CD8-positive, alpha-beta memory T cell (primary cell): ENCODE measurements at regions not wholly inside any gene's neighbourhood (a gene's known extent, or its start where the extent isn't known, plus 50 kb on each side); places are given as distances from the start of the nearest gene placed in this dataset.
"Not testable (repeated sequence)": the region's sequence is repeated elsewhere in the genome, so short reads cannot be mapped to it uniquely, and the experiment has no call there.

Experiments
- CTCF ChIA-PET: fragments of 350-600 bp; sonication (Branson Sonifier 250); formaldehyde crosslinking; loops from one replicate; lab custom pipeline; 2021; ENCODE audit warnings: antibody characterized with exemption; lab: Charles Lee
- POLR2A ChIA-PET: fragments of 350-600 bp; sonication (Branson Sonifier 250); formaldehyde crosslinking; loops from one replicate; lab custom pipeline; 2021; ENCODE audit warnings: antibody characterized with exemption; lab: Charles Lee
- DNase-seq, 5 donors: peaks; one replicate each; pipeline versions ENCODE4 v3.0.0 to v3.0.0-alpha.2; 2020 to 2022; ENCODE audit warnings: mixed read lengths in 1 of 5
- H3K27ac ChIP-seq: one replicate; pipeline ENCODE4 v1.7.0; 2013; ENCODE audit warnings: low read depth, mild to moderate bottlenecking, low read length, moderate library complexity
- H3K27me3 ChIP-seq: 2 replicates; pipeline ENCODE4 v1.7.0; 2013; ENCODE audit warnings: low read length, mild to moderate bottlenecking; ENCODE audit not compliant: insufficient read depth, poor library complexity, severe bottlenecking
- H3K36me3 ChIP-seq: 2 replicates; pipeline ENCODE4 v1.7.0; 2013; ENCODE audit warnings: mild to moderate bottlenecking, low read length, moderate library complexity; ENCODE audit not compliant: insufficient read depth
- H3K4me1 ChIP-seq: 2 replicates; pipeline ENCODE4 v1.7.0; 2013; ENCODE audit warnings: mild to moderate bottlenecking, low read length, moderate library complexity; ENCODE audit not compliant: insufficient read depth
- H3K4me3 ChIP-seq: 2 replicates; pipeline ENCODE4 v1.7.0; 2013; ENCODE audit warnings: mild to moderate bottlenecking, low read length
- H3K9me3 ChIP-seq: 2 replicates; pipeline ENCODE4 v1.7.0; 2013; ENCODE audit warnings: mild to moderate bottlenecking, low read length
- H3K27ac Mint-ChIP-seq, 8 donors: one replicate each; pipeline ENCODE4 v1.8.0; 2020 to 2021; ENCODE audit warnings: mixed read lengths in 8 of 8, mild to moderate bottlenecking in 6 of 8, inconsistent platforms in 3 of 8, moderate library complexity in 3 of 8
- H3K27me3 Mint-ChIP-seq, 2 donors: one replicate each; pipeline ENCODE4 v1.8.0; 2020 to 2021; ENCODE audit warnings: mixed read lengths in 2 of 2, mild to moderate bottlenecking in 1 of 2, moderate library complexity in 1 of 2
- H3K36me3 Mint-ChIP-seq, 3 donors: one replicate each; pipeline ENCODE4 v1.8.0; 2020 to 2021; ENCODE audit warnings: mixed read lengths in 3 of 3, inconsistent platforms in 1 of 3, mild to moderate bottlenecking in 1 of 3
- H3K4me1 Mint-ChIP-seq, 3 donors: one replicate each; pipeline ENCODE4 v1.8.0; 2020 to 2021; ENCODE audit warnings: mixed read lengths in 3 of 3, inconsistent platforms in 1 of 3, mild to moderate bottlenecking in 1 of 3
- H3K4me3 Mint-ChIP-seq, 7 donors: one replicate each; pipeline ENCODE4 v1.8.0; 2020 to 2021; ENCODE audit warnings: mixed read lengths in 7 of 7, mild to moderate bottlenecking in 6 of 7, moderate library complexity in 4 of 7, inconsistent platforms in 2 of 7
- H3K9me3 Mint-ChIP-seq, 5 donors: one replicate each; pipeline ENCODE4 v1.8.0; 2020 to 2022; ENCODE audit warnings: mixed read lengths in 5 of 5, mild to moderate bottlenecking in 3 of 5, moderate library complexity in 2 of 5, inconsistent platforms in 1 of 5

GRCh38 chr17:36849020-36849419, 88.3 kb upstream of the LHX1 start:
- peaks cover 7 to 38% of the 10 kb centered on the region in 2 donors for H3K27me3 Mint-ChIP-seq
- H3K9me3 Mint-ChIP-seq, POLR2A ChIA-PET, H3K4me1 ChIP-seq, H3K4me3 Mint-ChIP-seq, H3K36me3 Mint-ChIP-seq, H3K9me3 ChIP-seq, DNase-seq, H3K4me3 ChIP-seq, H3K4me1 Mint-ChIP-seq, H3K36me3 ChIP-seq, CTCF ChIA-PET, H3K27ac ChIP-seq, H3K27me3 ChIP-seq, H3K27ac Mint-ChIP-seq: not testable (repeated sequence)

DNA sequence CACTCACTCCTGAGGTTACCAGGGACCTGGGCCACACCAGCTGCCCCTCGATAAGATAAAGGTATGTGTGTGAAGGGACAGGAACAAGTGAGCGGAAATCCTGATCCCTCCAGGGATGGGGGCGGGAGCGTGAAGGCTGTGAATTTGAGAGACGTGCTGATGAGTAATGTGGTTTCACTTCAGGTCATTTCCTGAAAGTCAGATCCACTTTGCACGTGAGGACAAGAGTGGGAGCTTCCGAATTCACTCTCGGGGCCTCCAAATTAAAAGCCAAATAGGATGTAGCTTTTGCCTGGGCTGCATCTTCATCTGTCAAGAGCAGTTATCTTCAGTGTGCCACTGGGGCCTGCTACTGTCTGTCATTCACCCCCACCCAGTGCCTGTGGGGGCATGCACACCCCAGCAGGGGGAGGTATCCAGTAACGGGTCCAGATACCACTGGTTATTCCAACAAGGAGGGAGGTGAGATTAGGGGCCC, 87.4 kb upstream of the LHX1 start:
- no peaks in the 10 kb centered on the region for H3K4me1 ChIP-seq
- no peaks in the 10 kb centered on the region for H3K9me3 ChIP-seq
- H3K4me3 ChIP-seq, result no peak overlapping the region
- no peaks in the 10 kb centered on the region for H3K36me3 ChIP-seq
- DNase-seq, result no peak
- Mint-ChIP-seq H3K27ac (no peak overlapping the region), H3K27me3 (peaks cover 4 to 30% of the 10 kb centered on the region in 2 donors), H3K4me3 (no peak overlapping the region), H3K36me3 (no peaks in the 10 kb centered on the region), H3K4me1 (peaks cover 7 to 9% (median 7%) of the 10 kb centered on the region in 3 donors), H3K9me3 (no peaks in the 10 kb centered on the region)
- ChIA-PET POLR2A (no interaction called here), CTCF (no interaction called here)
- H3K27me3 ChIP-seq, result no peaks in the 10 kb centered on the region
- no peak overlapping the region for H3K27ac ChIP-seq

- no peak overlapping the region for H3K27ac Mint-ChIP-seq
- CTCF ChIA-PET, result no interaction called here
- no peak for DNase-seq
Measured at GRCh38 chr17:36850790-36851189, 86.5 kb upstream of the LHX1 start.

DNA sequence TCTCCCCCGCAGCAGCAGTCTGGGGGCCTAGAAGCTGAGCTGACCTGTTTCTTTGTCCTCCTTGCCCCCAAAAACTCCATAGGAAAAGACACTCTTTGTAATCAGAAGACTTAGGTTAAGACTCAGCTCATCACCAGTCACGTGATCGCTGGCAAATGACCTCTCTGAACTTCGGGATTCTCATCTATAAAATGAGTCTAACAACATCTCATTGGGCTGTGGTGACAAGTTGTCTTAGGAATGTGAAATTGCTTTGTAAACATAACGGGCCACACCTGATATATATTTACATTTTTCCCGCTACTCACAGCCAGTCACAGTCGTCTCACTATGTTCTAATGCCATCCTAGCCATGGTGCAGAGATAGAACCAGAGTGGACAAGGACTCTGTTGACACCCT, 86.0 kb upstream of the LHX1 start:
- CTCF ChIA-PET, result no interaction called here
- H3K27ac Mint-ChIP-seq, result no peak overlapping the region

More at GRCh38 chr17:36850790-36851189, 86.5 kb upstream of the LHX1 start:
- H3K27ac ChIP-seq, result no peak overlapping the region
- H3K27me3 ChIP-seq, result no peaks in the 10 kb centered on the region
- POLR2A ChIA-PET, result no interaction called here
- peaks cover 7 to 9% (median 7%) of the 10 kb centered on the region in 3 donors for H3K4me1 Mint-ChIP-seq
- H3K4me3 ChIP-seq, result no peak overlapping the region
- H3K9me3 ChIP-seq, result no peaks in the 10 kb centered on the region
- H3K9me3 Mint-ChIP-seq, result no peaks in the 10 kb centered on the region
- no peaks in the 10 kb centered on the region for H3K36me3 Mint-ChIP-seq
- H3K36me3 ChIP-seq, result no peaks in the 10 kb centered on the region
- H3K4me1 ChIP-seq, result no peaks in the 10 kb centered on the region
- H3K4me3 Mint-ChIP-seq, result no peak overlapping the region
- H3K27me3 Mint-ChIP-seq, result peaks cover 1 to 25% of the 10 kb centered on the region in 2 donors

DNA sequence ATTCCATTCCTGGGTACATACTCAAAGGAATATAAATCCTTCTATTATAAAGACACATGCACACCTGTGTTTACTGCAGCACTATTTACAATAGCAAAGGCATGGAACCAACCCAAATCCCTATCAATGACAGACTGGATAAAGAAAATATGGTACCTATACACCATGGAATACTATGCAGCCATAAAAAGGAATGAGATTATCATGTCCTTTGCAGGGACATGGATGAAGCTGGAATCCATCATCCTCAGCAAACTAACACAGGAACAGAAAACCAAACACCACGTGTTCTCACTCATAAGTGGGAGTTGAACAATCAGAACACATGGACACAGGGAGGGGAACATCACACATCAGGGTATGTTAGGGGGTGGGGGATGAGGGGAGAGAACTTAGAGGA, 84.8 kb upstream of the LHX1 start:
- H3K4me3 ChIP-seq, H3K4me3 Mint-ChIP-seq, DNase-seq, H3K36me3 ChIP-seq, H3K27me3 ChIP-seq, POLR2A ChIA-PET, CTCF ChIA-PET, H3K27ac ChIP-seq, H3K9me3 ChIP-seq, H3K4me1 ChIP-seq, H3K27ac Mint-ChIP-seq, H3K36me3 Mint-ChIP-seq, H3K4me1 Mint-ChIP-seq, H3K9me3 Mint-ChIP-seq: not testable (repeated sequence)
- H3K27me3 Mint-ChIP-seq, result peaks cover 3 to 18% of the 10 kb centered on the region in 2 donors

More for the DNA sequence above, 86.0 kb upstream of the LHX1 start:
- Histone ChIP-seq H3K9me3 (no peaks in the 10 kb centered on the region), H3K4me3 (no peak overlapping the region), H3K27ac (no peak overlapping the region), H3K36me3 (no peaks in the 10 kb centered on the region), H3K27me3 (no peaks in the 10 kb centered on the region), H3K4me1 (no peaks in the 10 kb centered on the region)
- peaks cover 7 to 9% (median 7%) of the 10 kb centered on the region in 3 donors for H3K4me1 Mint-ChIP-seq
- no peak for DNase-seq
- H3K36me3 Mint-ChIP-seq, result no peaks in the 10 kb centered on the region
- POLR2A ChIA-PET, result no interaction called here
- H3K27me3 Mint-ChIP-seq, result peaks cover 1 to 21% of the 10 kb centered on the region in 2 donors
- no peak overlapping the region for H3K4me3 Mint-ChIP-seq
- H3K9me3 Mint-ChIP-seq, result no peaks in the 10 kb centered on the region

DNA sequence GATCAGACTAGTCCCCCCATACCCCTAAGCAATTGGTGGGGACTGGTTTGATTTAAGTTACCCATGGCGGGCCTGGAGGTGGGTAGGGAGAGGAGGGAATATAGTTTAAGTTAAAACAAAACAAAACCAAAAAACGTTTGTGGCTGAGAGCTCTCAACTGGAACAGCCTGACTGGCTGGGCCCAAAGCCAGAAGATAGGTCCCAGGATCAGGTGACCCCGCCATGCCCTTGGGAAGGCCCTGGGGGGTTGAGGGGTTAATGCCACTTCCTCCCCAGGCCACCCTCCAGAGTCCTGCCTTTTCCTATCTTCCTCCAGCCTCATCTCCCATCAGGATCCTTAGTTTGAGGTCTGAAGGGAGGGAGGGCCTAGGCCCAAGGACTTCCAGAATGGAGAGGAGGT, 82.3 kb upstream of the LHX1 start:
- H3K4me1 Mint-ChIP-seq, result peaks cover 1 to 2% (median 1%) of the 10 kb centered on the region in 3 donors
- no peaks in the 10 kb centered on the region for H3K9me3 Mint-ChIP-seq
- Histone ChIP-seq H3K27me3 (no peaks in the 10 kb centered on the region), H3K27ac (no peak overlapping the region), H3K9me3 (no peaks in the 10 kb centered on the region), H3K4me1 (no peaks in the 10 kb centered on the region), H3K36me3 (no peaks in the 10 kb centered on the region), H3K4me3 (no peak overlapping the region)
- ChIA-PET CTCF (no interaction called here), POLR2A (no interaction called here)
- no peak overlapping the region for H3K4me3 Mint-ChIP-seq
- DNase-seq, result no peak
- no peaks in the 10 kb centered on the region for H3K36me3 Mint-ChIP-seq
- no peak overlapping the region for H3K27ac Mint-ChIP-seq
- peaks cover 7 to 21% of the 10 kb centered on the region in 2 donors for H3K27me3 Mint-ChIP-seq

GRCh38 chr17:36855459-36855858, 81.8 kb upstream of the LHX1 start:
- Mint-ChIP-seq H3K4me3 (no peak overlapping the region), H3K9me3 (no peaks in the 10 kb centered on the region), H3K36me3 (no peaks in the 10 kb centered on the region), H3K4me1 (no peaks in the 10 kb centered on the region), H3K27me3 (peaks cover 8 to 26% of the 10 kb centered on the region in 2 donors), H3K27ac (peak overlapping the region in 1 of 8 donors; percentile 41)
- ChIA-PET POLR2A (no interaction called here), CTCF (no interaction called here)
- Histone ChIP-seq H3K9me3 (no peaks in the 10 kb centered on the region), H3K4me1 (no peaks in the 10 kb centered on the region), H3K27ac (no peak overlapping the region), H3K27me3 (no peaks in the 10 kb centered on the region), H3K4me3 (no peak overlapping the region), H3K36me3 (no peaks in the 10 kb centered on the region)
- no peak for DNase-seq

- DNase-seq, result no peak
- Histone ChIP-seq H3K4me1 (no peaks in the 10 kb centered on the region), H3K9me3 (no peaks in the 10 kb centered on the region), H3K4me3 (no peak overlapping the region), H3K27me3 (no peaks in the 10 kb centered on the region), H3K27ac (no peak overlapping the region), H3K36me3 (no peaks in the 10 kb centered on the region)
- Mint-ChIP-seq H3K9me3 (no peaks in the 10 kb centered on the region), H3K36me3 (no peaks in the 10 kb centered on the region), H3K27ac (peak overlapping the region in 1 of 8 donors; percentile 23), H3K4me1 (no peaks in the 10 kb centered on the region), H3K4me3 (no peak overlapping the region), H3K27me3 (peaks cover 8 to 28% of the 10 kb centered on the region in 2 donors)
- ChIA-PET POLR2A (no interaction called here), CTCF (no interaction called here)
Measured at GRCh38 chr17:36856222-36856621, 81.1 kb upstream of the LHX1 start.
